DND-41 (cell line): ENCODE measurements at regions not wholly inside any gene's neighbourhood (a gene's known extent, or its start where the extent isn't known, plus 50 kb on each side); places are given as distances from the start of the nearest gene placed in this dataset.
"Not testable (repeated sequence)": the region's sequence is repeated elsewhere in the genome, so short reads cannot be mapped to it uniquely, and the experiment has no call there.

Experiments used
- CTCF ChIP-seq: IDR thresholded peaks from 2 replicates; pipeline ENCODE4 v1.5.1; 2012; ENCODE audit warnings: borderline replicate concordance, low read length, moderate library complexity, mild to moderate bottlenecking; ENCODE audit not compliant: poor library complexity, severe bottlenecking; ENCODE audit errors: extremely low read depth
- EZH2 ChIP-seq: IDR thresholded peaks from 3 replicates; pipeline ENCODE4 v1.6.1; 2012; ENCODE audit warnings: borderline replicate concordance, low read depth, mild to moderate bottlenecking, moderate library complexity, low read length, inconsistent platforms; ENCODE audit not compliant: severe bottlenecking

- TF ChIP-seq CTCF, EZH2: not testable (repeated sequence)
Observed at GRCh38 chr2:90231199-90231598, 1539.7 kb downstream of the RPIA start.
